8988T (cell line): ENCODE measurements at regions not wholly inside any gene's neighbourhood (a gene's known extent, or its start where the extent isn't known, plus 50 kb on each side); places are given as distances from the start of the nearest gene placed in this dataset.
"Not testable (repeated sequence)": the region's sequence is repeated elsewhere in the genome, so short reads cannot be mapped to it uniquely, and the experiment has no call there.

ENCODE experiments used
- DNase-seq: peaks from one replicate; pipeline ENCODE4 v3.0.0; 2011

GRCh38 chr20:53658322-53658721 is 64.7 kb upstream of the ZNF217 start:
- DNase-seq = no peak

DNA sequence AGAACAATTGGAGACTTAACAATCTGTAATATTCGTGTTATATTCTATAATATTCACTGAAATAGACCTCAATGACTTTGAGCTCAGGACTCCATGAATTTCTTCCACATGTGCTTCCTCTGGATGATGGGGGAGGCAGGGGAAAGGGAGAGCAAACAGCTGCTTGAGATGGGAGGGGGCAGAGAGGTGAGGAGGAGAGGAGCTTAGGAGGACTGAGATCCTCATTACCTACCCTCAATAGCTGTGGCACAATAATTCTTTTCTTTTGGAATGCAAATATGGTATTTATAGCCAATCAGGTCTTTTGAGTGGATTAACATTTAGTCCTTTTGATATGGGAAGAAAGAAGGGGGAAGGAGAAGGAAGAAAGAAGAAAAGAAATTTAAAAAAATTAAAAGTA is 64.1 kb upstream of the ZNF217 start:
- DNase-seq = no peak

DNA sequence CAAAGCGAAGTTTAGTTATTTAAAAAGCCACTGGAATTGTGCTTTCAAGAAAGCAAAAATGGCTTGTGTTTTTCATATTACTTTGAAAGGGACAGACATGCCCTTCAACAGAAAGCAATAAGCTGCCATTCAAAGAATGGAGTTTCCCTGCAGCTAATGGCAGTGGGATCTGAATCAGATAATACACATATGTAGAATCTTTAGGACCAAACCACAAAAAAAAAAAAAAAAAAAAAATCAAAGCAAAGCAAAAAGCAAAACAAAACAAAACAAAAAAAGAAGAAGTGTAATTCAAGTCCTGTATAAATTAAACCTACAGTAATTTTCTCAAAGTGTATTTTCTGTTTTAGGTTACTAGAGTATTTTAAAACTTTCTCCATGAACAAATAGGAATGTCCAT is 63.6 kb upstream of the ZNF217 start:
- DNase-seq = no peak

- DNase-seq = no peak
Observed at GRCh38 chr20:53656293-53657202, 62.9 kb upstream of the ZNF217 start.

DNA sequence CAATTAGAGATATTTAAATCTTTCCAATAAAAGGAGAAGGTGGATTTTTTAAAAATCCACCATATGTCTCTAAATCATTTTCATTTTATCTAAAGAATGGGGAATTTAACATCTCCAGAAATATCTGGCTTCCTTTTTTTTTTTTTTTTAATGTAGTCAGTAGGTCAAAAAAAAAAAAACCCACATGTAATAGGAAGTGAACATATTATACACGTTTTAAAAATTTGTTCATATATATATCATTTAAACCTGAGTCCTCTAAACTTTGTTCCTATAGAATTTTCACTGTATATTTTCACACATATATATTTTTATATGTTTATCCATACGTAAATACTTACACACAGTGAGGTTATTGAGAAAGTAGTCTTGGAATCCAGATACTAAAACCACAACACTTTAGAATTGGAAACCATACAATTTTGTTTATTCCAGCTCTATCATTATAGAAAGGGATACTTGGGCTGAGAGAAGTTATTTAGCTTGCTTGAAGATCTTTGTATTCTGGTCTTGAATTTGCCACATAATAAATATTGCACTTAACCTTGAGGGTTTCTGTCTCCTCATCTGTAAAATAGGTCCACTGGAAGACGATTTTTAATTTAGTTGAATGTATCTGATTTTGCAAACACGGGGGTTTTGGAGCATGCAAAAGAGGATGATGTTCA is 62.1 kb upstream of the ZNF217 start:
- no peak for DNase-seq

DNA sequence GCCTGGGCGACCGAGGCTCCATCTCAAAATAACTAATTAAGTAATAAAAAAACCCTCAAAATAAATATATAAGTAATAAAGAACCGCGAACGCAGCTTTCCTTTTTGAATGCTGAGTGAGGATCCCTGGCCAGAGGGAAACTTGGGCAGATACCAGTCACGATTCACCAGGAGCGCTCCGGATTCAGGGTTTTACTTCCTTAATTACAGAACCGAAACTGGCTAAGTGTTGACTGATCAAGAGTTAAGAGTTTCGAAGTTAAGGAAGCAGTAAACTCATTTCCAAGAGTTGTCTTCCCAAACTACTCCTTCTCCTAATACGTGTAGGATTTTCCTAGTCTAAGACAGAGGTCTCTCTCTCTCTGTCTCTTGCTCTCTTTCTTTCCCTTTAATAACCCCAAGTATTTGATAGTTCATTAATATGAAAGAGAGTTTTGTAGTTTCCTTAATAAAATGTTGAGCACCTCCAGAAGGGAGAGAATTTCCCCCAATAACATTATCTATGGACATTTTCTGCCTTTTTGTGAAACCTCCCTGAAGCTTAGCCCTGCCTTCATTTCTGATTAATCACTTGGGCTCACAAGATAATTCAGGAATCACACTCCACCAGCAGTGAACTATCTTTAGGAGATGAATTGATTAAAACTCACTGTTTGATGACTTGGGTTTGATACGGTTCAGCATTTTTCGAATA is 61.4 kb upstream of the ZNF217 start:
- no peak for DNase-seq

DNA sequence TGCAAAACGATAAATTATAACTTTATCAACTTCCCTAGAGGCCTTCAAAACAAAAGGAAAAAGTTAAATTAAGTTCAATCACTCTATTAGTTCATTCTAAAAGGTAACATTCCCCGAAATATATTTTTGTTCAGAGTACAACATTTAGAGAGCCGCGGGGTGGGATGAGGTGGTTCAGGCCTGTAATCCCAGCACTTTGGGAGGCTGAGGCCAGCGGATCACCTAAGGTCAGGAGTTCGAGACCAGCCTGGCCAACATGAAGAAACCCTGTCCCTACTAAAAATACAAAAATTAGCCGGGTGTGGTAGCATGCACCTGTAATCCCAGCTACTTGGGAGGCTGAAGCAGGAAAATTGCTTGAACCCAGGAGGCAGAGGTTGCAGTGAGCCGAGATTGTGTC is 60.9 kb upstream of the ZNF217 start:
- DNase-seq = not testable (repeated sequence)

DNA sequence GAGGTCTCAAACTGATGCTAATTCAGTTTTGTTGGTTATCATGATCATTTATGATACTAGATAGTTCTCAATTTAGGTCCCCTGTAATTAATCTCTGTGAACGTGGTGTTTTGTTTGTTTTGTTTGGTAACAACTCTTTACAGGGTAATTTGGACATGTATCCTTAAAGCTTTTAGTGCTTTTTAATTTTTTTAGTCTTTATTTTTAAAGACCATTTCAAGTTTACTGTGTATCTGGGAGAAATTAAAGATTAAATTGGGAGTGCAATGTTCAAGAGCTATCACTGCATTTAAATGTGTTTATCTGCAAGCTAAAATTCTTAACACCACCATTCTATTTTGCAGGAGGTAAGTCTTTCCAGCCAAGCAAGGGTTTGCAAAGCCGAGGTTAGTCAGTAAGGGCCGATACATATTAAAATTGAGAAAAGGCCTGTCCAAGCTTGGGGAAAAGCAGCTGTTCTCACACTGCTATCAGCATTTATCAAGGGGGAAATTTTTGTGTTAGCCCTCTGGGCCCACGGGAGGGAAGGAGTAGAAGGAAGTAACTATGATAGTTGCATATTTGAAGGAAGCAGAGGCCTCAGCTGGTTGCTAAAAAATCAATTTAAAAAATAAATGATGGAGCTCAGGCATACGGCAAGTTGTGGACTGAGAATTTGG is 59.3 kb upstream of the ZNF217 start:
- DNase-seq = no peak

- no peak for DNase-seq
Observed at GRCh38 chr20:53652090-53652858, 58.6 kb upstream of the ZNF217 start.

GRCh38 chr20:53649493-53649892 is 55.9 kb upstream of the ZNF217 start:
- DNase-seq = not testable (repeated sequence)

- DNase-seq = no peak
Observed at GRCh38 chr20:53647286-53647821, 53.7 kb upstream of the ZNF217 start.

DNA sequence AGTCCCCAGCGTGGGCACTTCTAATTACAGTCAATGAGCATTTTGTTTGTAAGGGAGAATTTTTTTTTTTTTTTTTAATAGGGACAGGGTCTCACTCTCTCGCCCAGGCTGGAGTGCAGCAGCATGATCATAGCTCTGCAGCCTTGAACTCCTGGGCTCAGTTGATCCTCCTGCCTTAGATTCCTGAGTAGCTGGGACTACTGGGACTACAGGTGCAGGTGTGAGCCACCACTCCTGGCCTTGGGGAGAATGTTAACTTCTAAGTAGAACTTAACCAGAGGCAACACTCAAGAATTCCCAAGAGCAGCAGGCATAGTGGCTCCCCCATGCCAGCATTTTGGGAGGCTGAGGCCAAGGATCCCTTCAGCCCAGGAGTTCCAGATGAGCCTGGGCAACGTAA is 52.9 kb upstream of the ZNF217 start:
- DNase-seq = no peak

DNA sequence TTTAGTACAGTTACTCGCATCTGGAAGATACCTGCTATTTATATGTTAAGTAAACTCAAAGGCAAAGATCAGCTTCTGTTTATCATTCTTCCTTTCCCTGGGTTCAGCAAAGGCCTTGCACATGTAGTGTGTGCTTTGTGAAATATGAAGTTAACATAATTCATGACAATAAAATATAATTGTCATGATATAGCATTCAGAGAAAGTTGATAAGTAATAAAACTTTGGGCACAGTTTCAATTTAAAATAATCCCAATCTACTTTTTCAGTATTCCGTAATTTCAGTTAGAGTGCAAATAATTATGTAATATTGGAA is 51.9 kb upstream of the ZNF217 start:
- DNase-seq = no peak

DNA sequence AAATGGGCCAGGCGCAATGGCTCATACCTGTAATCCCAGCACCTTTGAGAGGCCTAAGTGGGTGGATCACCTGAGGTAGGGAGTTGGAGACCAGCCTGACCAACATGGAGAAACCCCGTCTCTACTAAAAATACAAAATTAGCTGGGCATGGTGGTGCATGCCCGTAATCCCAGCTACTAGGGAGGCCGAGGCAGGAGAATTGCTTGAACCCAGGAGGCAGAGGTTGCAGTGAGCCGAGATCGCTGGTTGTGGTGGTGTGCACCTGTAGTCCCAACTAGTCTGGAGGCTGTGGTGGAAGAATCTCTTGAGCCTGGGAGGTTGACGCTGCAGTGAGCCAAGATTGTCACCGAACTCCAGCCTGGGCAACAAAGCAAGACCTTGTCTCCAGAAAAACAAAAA is 50.5 kb upstream of the ZNF217 start:
- DNase-seq = not testable (repeated sequence)
